Right lobe of liver (tissue), 6 donors: ENCODE measurements at regions not wholly inside any gene's neighbourhood (a gene's known extent, or its start where the extent isn't known, plus 50 kb on each side); places are given as distances from the start of the nearest gene placed in this dataset.

Experiments used
- ATAC-seq, 4 donors: fragments of 200-7000 bp; cut with Tn5 transposase; one replicate each; pipeline ENCODE4 v1.9.1; 2020; ENCODE audit warnings: mild to moderate bottlenecking in 4 of 4, moderate library complexity in 4 of 4
- DNase-seq, 3 donors: peaks; one replicate each; pipeline ENCODE4 v3.0.0-alpha.2; 2020
- H3K27ac ChIP-seq, 3 donors: fragments of 200-600 bp; one replicate each; pipeline ENCODE4 v1.8.0; 2022
- H3K27me3 ChIP-seq, 2 donors: fragments of 200-600 bp; one replicate each; pipeline ENCODE4 v1.8.0; 2022
- H3K36me3 ChIP-seq, 4 donors: fragments of 200-600 bp; sonication (generic) in 1 of 4; one replicate each; pipeline versions ENCODE4 v1.5.1 to v1.8.0; 2017 to 2022; ENCODE audit warnings: control low read depth in 1 of 4
- H3K4me1 ChIP-seq, 4 donors: fragments of 200-600 bp; sonication (generic) in 1 of 4; one replicate each; pipeline versions ENCODE4 v1.5.1 to v1.8.0; 2017 to 2022; ENCODE audit warnings: control low read depth in 1 of 4
- H3K4me3 ChIP-seq, 3 donors: fragments of 200-600 bp; one replicate each; pipeline ENCODE4 v1.8.0; 2022
- H3K9me3 ChIP-seq, 4 donors: fragments of 200-600 bp; sonication (generic) in 1 of 4; one replicate each; pipeline versions ENCODE4 v1.5.1 to v1.8.0; 2017 to 2022; ENCODE audit warnings: control low read depth in 1 of 4
- POLR2A ChIP-seq: fragments of 450-650 bp; IDR thresholded peaks from one replicate; pipeline ENCODE4 v1.6.1; 2017; ENCODE audit warnings: antibody characterized with exemption, mild to moderate bottlenecking
- WGBS: methylation state at CpG from one replicate; pipeline ENCODE4 v1.1.6; 2018; ENCODE audit warnings: low coverage, low lambda C conversion rate; ENCODE audit not compliant: insufficient coverage; ENCODE audit errors: missing lambda C conversion rate; 5-methylcytosine and 5-hydroxymethylcytosine counted together
- intact Hi-C, 2 donors: fragments of 100-400 bp; cut with DNase I; formaldehyde crosslinking; loops; one replicate each; pipeline versions ENCODE4 v1.11.2 to v1.14.1; 2022
- TF ChIP-seq, protein P1 (sequence below), 4 donors: fragments of 200-600 bp in 3 of 4; fragments of 450-650 bp in 1 of 4; IDR thresholded peaks; one replicate each; pipeline versions ENCODE4 v1.5.1 to v1.8.0; 2016 to 2022; ENCODE audit warnings: antibody characterized with exemption in 4 of 4, mild to moderate bottlenecking in 2 of 4
- donor health status: DM: no; HTN: yes; CAD: no.
- donor health status: DM: no; HTN: no; CAD: no.
- donor health status: DM: no; HTN: no; CAD: no.
- donor health status: DM: no; HTN: yes; CAD: no.
- donor health status: DM: no; HTN: yes; CAD: no.

DNA sequence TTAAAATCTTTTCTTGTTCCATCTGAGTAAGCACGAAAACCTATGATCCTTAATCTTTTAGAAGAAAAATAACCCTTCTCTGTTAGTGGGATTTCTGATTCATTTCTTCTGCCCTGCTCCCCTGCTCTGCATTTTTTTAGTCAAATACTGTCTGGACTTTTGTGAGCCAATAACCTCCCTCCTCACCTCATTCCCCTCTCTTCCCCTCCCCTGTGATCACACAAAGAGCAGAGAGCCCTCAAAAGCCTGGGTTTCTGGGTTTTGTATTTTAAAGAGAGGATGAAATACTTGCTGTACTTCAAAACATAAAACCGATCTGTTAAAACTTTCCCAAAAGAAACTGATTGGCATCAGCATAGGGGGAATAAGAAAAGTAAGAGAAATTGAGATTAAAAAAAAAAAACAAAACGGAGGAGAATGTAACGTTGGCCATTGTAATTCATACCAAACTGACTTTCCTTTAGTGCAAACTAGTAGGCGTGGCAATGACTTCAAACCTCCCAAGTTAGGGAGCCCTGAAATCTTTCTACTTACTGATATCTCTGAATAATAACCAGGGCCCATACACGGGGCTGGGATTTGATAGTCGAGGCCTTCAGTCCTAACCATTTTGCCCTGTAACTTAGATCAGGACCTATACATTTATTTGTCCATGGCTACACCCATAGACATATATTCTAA is 232.9 kb downstream of the TM9SF2 start:
- no peaks in the 10 kb centered on the region for H3K27me3 ChIP-seq
- H3K36me3 ChIP-seq, result no peaks in the 10 kb centered on the region
- intact Hi-C loops, result no loop called here
- H3K4me3 ChIP-seq, result no peak overlapping the region
- no peak for ATAC-seq
- WGBS, result 82% methylated on average over 7 of the region's 7 CpGs
- H3K4me1 ChIP-seq, result no peaks in the 10 kb centered on the region
- no peak for DNase-seq
- TF ChIP-seq, protein P1, sequence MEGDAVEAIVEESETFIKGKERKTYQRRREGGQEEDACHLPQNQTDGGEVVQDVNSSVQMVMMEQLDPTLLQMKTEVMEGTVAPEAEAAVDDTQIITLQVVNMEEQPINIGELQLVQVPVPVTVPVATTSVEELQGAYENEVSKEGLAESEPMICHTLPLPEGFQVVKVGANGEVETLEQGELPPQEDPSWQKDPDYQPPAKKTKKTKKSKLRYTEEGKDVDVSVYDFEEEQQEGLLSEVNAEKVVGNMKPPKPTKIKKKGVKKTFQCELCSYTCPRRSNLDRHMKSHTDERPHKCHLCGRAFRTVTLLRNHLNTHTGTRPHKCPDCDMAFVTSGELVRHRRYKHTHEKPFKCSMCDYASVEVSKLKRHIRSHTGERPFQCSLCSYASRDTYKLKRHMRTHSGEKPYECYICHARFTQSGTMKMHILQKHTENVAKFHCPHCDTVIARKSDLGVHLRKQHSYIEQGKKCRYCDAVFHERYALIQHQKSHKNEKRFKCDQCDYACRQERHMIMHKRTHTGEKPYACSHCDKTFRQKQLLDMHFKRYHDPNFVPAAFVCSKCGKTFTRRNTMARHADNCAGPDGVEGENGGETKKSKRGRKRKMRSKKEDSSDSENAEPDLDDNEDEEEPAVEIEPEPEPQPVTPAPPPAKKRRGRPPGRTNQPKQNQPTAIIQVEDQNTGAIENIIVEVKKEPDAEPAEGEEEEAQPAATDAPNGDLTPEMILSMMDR (IDR thresholded peaks at IDR 0.05), result no peak
- no peak for TF ChIP-seq POLR2A
- no peaks in the 10 kb centered on the region for H3K9me3 ChIP-seq
- no peak overlapping the region for H3K27ac ChIP-seq

- 61% methylated on average over 7 of the region's 7 CpGs for WGBS
- Histone ChIP-seq H3K4me1 (no peaks in the 10 kb centered on the region), H3K36me3 (no peaks in the 10 kb centered on the region), H3K27me3 (no peaks in the 10 kb centered on the region), H3K27ac (no peak overlapping the region), H3K4me3 (no peak overlapping the region), H3K9me3 (no peaks in the 10 kb centered on the region)
- TF ChIP-seq POLR2A, result no peak
- TF ChIP-seq, protein P1 (IDR thresholded peaks at IDR 0.05), result no peak
- ATAC-seq (no peak), DNase-seq (no peak)
- intact Hi-C loops, result no loop called here
Observed at GRCh38 chr13:99733346-99733745, 232.1 kb downstream of the TM9SF2 start.

DNA sequence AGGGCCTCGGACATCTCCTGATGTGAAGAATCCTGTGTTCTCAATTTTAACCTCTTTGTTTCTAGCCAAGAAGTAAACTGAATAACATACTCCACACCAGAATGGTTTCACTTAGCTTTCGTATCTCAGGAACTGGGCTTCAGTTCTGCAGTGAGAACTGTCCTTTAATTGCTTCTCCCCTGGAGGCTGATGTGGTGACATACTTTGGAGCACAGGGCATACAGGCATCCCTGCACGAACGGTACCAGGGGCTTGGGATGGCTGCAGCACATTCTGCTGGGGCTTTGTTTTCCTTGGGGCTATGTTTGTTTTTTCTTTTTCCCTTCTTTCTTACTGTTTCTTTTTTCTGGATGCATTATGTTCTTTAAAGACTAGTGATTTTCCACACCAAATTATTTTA is 230.5 kb downstream of the TM9SF2 start:
- intact Hi-C loops, result no loop called here
- WGBS, result 66% methylated on average over 4 of the region's 4 CpGs

DNA sequence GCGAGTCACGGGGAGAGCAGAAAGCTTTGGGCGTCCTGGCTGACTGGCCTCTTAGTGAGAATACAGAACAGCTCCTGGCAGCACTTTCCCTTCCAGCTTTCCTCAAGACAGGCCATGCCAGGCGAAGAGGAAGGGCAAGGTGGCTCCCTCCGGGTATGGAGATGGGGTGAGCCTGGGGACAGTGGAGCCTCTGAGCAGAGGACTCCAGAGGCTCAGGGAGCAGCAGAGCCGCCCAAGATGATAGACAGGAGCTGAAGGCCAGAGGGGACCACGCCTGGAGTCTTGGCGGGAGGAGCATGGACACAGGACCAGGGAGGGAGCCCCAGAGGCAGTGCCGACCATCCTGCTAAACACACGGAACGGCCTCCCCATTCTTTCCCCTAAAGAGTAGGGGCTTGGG is 229.1 kb downstream of the TM9SF2 start:
- no peak overlapping the region for H3K4me3 ChIP-seq
- peak in 1 of 4 donors; percentile 16 for ATAC-seq

More for the DNA sequence above, 230.5 kb downstream of the TM9SF2 start:
- Histone ChIP-seq H3K4me3 (no peak overlapping the region), H3K27me3 (no peaks in the 10 kb centered on the region), H3K36me3 (no peaks in the 10 kb centered on the region), H3K9me3 (no peaks in the 10 kb centered on the region), H3K27ac (no peak overlapping the region), H3K4me1 (no peaks in the 10 kb centered on the region)
- ATAC-seq (no peak), DNase-seq (no peak)
- TF ChIP-seq, protein P1 (IDR thresholded peaks at IDR 0.05), result no peak
- TF ChIP-seq POLR2A, result no peak

More for the DNA sequence above, 229.1 kb downstream of the TM9SF2 start:
- Histone ChIP-seq H3K9me3 (no peaks in the 10 kb centered on the region), H3K4me1 (no peaks in the 10 kb centered on the region), H3K27me3 (no peaks in the 10 kb centered on the region), H3K36me3 (no peaks in the 10 kb centered on the region), H3K27ac (no peak overlapping the region)
- WGBS, result no CpG with 5 or more reads among the region's 11 CpGs
- no peak for TF ChIP-seq POLR2A
- TF ChIP-seq, protein P1 (IDR thresholded peaks at IDR 0.05), result no peak
- DNase-seq, result no peak
- intact Hi-C loops, result no loop called here
